ENCODE measurements at regions not wholly inside any gene's neighbourhood (a gene's known extent, or its start where the extent isn't known, plus 50 kb on each side); places are given as distances from the start of the nearest gene placed in this dataset.
"Not testable (repeated sequence)": the region's sequence is repeated elsewhere in the genome, so short reads cannot be mapped to it uniquely, and the experiment has no call there.

GRCh38 chr4:84286048-84286447 lies 213.0 kb downstream of the NKX6-1 start:
- no peak for DNase-seq (ENCODE audit: low read depth)

DNA sequence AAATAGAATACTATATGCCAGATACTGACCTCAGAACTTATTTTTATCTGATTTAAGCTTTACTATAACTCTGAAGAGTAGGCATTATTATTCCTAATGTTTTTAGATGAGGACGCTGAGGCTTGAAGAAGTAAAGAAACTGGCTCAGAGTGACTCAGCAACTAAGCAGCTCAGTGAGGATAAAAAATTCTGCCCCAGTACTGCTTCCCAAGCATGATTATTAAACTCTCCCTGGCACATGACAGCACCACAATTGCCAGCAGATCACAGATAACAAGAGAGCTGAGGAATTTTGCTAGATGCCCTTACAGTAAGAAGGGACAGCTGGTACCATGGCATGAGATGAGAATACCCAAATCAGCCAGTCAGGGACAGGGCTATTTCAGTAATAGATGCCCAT lies 219.4 kb downstream of the NKX6-1 start:
- no peak for DNase-seq (ENCODE audit: low read depth)

GRCh38 chr4:84277923-84278322 lies 221.2 kb downstream of the NKX6-1 start:
- DNase-seq (ENCODE audit: low read depth), result no peak

DNA sequence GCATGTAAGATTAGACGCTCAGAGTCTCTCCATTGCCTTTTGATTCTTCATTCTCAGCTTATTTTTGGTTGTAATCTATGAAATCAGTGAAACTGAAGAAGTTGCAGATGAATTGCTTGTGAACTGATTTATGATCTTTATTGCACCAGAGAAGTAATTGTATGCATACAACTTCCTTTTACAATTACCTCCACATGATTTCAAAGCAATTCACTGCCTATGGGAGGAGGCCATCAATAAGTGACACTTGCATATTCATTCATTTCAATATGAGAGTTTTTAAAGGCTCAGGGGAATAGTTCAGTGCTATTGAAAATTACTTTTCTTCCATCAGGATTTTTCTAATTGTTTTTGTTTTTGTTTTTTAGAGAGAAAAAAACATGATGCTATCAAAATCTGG lies 222.3 kb downstream of the NKX6-1 start:
- no peak for DNase-seq (ENCODE audit: low read depth)

DNA sequence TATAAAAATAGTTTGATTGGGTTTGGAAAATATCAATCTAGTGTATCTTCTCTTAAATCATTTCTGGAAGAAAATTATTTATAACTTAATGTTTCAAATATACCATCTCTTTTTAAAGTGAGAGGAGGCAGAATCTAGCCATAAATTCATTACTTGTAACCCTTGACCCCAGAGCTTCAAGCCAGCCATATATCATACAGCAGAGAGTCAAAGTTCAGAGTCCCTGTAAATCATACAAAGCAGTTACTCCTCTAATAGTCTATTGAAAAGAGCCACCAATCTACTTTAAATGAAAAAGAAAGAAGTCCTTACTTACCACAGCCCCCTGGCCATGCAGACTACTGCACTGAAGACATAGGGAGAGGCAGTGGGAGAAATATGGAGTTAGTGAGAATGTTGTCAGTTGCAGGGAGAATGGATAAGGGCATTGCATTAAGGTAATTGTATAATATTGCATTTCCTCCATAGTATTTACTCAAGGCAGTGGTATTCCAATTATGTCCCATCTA lies 229.5 kb downstream of the NKX6-1 start:
- no peak for DNase-seq (ENCODE audit: low read depth)

DNA sequence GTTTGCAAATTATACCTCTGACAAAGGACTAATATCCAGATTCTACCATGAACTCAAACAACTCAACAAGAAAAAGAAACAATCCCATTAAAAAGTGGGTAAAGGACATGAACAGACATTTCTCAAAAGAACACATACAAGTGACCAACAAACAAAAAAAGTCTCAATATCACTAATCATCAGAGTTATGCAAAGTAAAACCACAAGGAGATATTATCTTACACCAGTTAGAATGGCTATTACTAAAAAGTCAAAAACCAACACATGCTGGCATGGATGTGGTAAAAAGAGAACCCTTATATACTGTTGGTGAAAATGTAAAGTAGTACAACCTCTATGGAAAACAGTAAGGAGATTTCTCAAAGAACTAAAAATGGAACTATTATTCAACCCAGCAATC lies 234.4 kb downstream of the NKX6-1 start:
- no peak for DNase-seq (ENCODE audit: low read depth)

DNA sequence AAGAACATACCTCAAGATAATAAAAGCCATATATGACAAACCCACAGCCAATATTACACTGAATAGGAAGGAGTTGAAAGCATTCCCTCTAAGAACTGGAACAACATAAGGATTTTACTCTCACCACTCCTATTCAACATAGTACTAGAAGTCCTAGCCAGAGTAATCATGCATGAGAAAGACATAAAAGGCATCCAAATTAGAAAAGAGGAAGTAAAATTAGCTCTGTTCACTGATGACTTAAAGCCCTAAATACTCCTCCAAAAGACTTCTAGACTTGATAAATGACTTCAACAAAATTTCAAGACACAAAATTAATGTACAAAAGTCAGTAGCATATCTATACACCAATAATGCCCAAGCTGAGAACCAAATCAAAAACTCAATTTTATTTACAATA lies 235.7 kb downstream of the NKX6-1 start:
- no peak for DNase-seq (ENCODE audit: low read depth)

DNA sequence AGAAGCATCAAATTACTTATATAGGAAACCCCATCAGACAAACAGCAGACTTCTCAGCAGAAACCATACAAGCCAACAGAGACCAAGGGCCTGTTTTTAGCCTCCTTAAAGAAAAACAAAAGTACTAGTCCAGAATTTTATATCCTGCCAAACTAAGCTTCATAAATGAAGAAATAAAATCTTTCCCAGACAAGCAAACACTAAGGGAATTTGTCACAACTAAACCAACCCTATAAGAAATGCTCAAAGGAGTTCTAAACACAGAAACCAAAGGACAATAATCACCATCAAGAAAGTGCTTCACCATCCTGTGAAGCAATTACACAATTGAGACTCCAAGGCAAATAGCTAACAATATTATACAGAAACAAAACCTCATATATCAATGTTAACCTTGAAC lies 238.6 kb downstream of the NKX6-1 start:
- no peak for DNase-seq (ENCODE audit: low read depth)

- no peak for DNase-seq (ENCODE audit: low read depth)
These were observed 239.9 kb downstream of the NKX6-1 start for GRCh38 chr4:84258905-84259830.

- no peak for DNase-seq (ENCODE audit: low read depth)
These were observed 244.6 kb downstream of the NKX6-1 start for GRCh38 chr4:84254537-84254936.

GRCh38 chr4:84249521-84249920 lies 249.6 kb downstream of the NKX6-1 start:
- DNase-seq (ENCODE audit: low read depth), result no peak

GRCh38 chr4:84245042-84245441 lies 254.1 kb downstream of the NKX6-1 start:
- not testable (repeated sequence) for DNase-seq (ENCODE audit: low read depth)

GRCh38 chr4:84244346-84244801 lies 254.7 kb downstream of the NKX6-1 start:
- not testable (repeated sequence) for DNase-seq (ENCODE audit: low read depth)

DNA sequence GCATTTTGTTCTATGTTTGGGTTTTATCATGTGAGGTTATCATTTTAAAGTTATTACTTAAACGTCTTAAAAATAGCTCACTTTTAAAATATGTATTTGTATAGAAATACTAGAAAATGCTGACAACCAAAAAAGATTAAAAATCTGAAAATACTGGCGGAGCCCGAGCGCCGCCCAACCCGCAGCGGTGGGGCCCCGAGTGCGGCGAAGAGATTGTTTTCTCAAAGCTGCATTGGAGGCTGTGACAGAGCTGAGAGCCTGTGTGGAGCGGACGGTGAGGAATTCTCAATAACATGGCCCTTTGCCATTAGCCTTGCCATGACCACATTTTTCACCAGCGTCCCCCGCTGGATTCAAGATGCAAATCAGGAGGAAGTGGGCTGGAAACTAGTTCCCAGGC lies 255.4 kb downstream of the NKX6-1 start:
- DNase-seq (ENCODE audit: low read depth), result no peak

DNA sequence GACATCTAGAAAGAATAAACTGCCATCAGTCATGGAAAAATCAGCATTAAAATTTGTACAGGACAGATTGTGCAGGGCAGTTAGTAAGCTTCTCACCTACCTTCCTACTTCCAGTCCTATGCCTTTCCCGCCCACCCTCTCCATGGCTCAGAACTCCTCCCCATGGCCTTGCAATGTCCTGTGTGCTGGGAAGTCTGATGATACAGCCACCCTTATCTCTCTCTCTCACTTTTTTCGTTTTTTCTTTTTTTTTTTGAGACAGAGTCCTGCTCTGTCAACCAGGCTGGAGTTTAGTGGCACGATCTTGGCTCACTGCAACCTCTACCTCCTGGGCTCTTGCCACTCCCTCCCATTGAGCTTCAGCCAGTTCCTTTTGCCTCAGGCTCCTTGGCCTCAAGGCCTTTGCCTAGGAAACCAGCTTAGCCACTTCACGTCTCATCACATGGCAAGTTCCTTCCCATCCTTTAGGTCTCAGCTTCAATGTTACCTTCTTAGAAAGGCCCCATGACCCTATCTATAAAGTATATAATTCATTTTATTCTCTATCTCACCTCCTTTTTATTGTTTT lies 259.7 kb downstream of the NKX6-1 start:
- no peak for DNase-seq (ENCODE audit: low read depth)

DNA sequence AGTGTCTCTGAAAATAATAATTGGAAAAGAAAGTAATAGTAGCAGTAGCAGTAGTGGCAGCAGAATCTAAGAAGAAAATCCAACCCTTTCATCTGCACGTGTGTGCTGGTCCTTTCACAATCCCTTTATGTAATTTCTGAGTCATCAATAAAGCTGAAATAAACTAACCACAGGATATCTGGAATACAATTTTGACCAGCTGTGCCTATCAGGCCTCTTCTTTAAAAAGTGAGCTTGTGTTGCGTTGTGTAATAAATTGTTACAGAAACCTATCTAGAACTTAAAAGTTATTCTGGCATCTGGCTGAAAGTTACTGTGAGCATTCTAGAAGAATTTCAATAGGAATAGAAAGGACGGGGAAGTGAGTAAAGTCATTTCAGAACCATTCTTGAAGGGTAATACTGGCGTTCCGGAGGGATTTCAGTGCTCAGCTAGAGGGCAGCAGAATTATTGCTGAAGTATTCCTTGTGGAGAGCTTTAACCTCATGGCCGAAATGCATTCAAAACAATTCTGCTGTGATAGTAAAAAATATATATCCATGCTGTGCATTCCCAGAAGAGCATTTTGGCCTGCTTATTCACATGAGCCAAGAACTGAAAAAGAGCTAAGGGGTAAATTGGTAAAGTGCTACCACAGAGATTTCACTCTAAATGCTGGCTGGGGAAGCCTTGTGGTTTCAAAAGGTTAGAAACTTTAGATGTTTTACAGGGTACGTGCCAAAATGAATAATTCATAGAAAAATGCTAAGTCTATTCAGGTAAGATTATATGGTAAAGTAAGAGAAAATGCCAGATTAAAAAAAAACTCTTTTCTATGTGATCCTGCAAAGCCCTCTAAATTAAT lies 260.6 kb downstream of the NKX6-1 start:
- DNase-seq (ENCODE audit: low read depth), result no peak

DNA sequence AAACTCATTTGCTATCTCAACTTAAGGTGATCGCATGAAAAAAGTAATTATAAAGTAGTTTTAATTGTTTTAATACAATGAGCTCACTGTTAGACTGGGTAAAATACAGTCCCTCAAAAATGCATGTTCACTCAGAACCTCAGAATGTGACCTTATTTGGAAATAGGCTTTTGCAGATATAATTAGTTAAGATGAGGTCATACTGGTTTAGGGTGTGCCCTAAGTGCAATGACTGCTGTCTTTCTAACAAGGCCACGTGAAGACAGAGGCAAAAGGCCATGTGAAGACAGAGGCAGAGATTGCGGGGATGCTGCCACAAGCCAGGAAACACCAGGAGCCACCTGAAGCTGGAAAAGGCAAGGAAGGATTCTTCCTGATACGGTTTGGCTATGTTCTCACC lies 262.1 kb downstream of the NKX6-1 start:
- DNase-seq (ENCODE audit: low read depth), result no peak

DNA sequence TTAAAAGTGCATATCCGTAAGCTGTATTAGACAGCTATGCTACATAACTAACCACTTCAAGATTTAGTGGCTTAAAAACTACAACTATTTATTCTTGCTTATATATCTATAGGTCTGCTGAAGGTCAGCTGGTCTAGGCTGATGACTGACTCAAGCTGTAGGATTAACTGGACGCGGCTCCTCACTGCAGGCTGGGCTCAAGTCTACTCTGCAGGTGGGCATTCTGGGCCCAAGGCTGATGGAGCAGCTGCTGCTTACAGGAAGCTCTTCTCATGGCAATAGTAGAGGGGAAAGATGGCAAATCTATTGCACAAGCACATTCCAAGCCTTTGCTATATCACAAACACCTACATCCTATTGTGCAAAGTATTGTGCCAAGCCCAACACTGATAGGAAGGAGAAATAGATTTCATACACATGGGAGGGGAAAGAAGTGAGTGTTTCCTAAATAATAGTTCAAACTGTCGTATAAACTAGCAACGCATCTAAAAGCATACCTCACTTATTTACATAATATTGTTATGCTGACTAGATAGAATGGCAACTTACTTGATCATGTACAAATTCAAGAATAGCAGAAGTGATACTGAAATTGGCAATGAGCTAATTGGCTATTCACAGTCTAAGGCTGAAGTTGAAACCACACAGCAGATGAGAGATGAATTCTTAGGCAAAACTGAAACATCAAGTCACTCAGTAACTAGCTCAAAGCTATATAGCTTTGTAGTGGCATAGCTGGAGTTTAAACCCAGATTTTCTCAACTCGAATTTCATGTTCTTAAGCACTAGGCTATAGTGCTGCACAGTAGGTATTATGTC lies 263.8 kb downstream of the NKX6-1 start:
- DNase-seq (ENCODE audit: low read depth), result no peak

DNA sequence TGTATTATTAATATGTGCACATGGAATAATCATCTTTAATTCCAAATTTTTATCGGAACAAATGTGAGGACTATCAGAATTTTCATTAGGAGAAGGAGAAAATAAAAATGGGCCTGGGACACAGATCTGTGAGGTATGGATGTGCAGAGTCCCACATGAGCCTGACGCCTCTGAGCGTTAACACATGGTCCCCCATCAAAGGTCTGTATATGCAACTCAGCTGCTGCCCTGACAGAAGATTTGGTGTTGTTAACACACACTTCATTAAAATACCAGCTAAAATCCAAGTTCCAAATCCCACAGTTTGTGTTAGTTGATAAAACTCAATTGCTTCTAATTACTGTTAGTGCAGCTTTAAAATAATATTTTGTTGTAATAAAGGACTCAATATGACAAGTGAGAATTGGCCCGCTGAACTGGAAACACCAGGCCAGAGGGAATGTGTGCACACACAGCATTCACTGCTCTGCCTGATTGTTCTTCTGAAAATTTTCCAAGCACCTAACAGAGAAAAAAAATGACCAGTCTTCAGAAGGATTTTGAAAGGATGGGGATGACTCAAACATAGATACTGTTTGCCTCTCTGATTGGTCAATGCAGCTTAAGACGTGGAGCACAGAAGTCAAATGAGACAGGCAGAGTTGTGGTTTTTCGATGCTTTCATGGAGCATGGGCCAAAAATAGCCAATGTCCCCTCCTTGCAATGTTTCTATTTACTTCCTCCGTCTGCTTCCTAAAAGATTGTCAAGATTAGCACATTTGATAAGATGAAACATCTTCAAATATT lies 266.6 kb downstream of the NKX6-1 start:
- DNase-seq (ENCODE audit: low read depth), result no peak

- DNase-seq (ENCODE audit: low read depth), result no peak
These were observed 267.5 kb downstream of the NKX6-1 start for GRCh38 chr4:84231539-84232055.

All from forelimb muscle (tissue), 1 donor.